ENCODE measurements at regions not wholly inside any gene's neighbourhood (a gene's known extent, or its start where the extent isn't known, plus 50 kb on each side); places are given as distances from the start of the nearest gene placed in this dataset.
"Not testable (repeated sequence)": the region's sequence is repeated elsewhere in the genome, so short reads cannot be mapped to it uniquely, and the experiment has no call there.

DNA sequence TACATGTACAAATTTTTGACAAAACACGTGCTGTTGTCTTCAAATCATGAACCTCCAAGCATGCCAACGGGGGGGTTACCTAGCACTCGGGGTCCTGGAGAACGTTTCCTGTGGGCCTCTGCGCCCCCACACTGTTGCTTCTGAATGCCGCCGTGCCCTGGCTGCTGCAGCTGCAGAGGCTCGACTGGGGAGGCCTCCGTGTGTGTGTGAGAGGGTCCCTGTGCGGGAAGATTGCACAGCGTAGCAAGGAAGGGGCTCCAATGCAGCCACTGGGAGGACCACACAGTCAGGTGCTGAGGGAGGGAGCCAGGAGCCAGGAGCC is 1322.2 kb downstream of the TBC1D22A start:
- no peak for DNase-seq (ENCODE audit: low spot score)

DNA sequence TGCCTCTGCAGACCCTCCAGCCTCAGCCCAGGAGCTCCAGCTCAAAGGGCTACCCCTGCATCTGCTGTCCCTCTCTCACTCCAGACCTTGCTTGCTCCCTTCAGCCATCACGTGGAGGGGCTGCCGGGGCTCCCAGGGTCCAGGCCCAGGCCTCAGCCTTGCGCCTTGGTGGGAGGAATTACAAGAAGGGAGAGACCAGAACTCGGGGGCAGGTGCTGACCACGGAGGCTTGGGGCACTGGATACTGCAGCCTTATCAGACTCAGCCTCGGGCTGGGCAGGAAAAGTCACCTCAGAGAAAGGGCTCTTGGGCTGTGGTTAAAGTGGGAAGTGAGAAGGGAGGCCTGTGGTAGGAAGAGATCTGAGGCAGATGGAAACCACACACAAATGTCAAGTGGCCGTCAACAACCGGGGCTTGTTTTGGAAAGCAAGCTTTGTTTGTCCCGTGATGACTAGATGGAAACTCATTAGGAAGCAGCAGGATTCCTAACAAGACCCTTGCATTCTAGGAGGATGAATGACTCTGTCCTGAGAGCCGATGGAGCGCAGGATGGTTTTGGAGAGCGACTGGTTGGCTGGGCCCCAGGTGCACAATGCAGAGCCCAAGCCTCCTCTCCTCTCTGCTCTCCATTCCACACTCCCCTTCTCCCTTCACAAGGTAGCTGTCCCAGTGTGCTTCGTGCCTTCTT is 1321.7 kb downstream of the TBC1D22A start:
- DNase-seq (ENCODE audit: low spot score) = no peak

DNA sequence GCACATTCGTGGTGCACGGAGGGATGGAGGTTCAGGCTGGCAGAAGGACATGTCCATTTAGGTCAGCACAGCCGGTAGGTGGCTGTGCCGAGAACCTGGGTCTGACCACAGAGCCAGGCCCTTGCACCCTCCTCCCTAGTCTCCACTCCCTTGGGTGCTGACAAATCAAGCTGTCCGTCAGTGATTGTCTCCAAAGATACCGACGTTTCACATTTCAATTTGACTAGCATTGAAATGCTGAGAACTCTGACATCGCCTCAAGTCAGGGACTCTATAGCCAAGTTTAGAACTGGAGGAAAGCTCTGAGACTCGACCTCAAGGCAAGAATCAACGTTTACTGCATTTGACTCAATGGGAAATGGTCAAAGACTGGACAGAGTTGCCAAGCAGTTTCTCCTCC is 1321.1 kb downstream of the TBC1D22A start:
- DNase-seq (ENCODE audit: low spot score) = no peak

DNA sequence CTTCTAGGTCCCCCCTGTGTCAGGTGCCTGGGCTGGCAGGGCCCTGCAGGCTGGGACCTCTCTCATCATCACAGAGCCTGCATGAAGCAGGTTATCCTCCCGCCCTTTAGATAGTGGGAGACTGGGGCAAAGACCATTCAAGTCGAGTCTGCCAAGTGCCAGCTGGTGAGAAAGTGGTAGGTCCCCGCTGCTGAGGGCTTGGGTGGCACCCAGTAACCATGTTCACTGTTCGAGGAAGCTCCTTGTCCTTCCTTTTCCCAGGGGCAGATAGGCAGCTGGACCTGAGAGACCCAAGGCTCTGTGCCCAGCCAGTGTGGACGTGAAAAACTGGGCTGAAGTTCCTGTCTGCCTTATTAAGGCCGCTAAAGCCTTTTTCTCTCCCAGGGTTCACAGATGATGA is 1319.8 kb downstream of the TBC1D22A start:
- DNase-seq (ENCODE audit: low spot score) = no peak

DNA sequence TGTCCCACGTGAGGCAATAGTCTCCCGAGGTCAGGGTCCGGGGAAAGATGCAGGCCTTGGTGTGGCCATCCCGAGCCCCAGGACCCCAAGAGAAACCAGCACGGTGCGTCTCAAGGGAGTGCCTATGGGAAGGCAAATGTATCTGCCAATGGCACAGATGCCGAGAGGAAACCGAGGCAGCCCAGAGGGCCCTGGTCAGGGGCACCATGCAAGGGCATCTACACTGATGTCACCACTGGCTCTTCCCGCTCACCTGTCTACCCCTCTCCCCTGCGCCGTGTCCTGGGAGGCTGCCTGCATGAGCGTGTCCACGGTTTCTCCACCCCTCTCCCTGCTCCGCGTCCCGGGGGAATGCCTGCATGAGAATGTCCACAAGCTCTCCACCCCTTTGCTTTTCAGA is 1318.8 kb downstream of the TBC1D22A start:
- no peak for DNase-seq (ENCODE audit: low spot score)

DNA sequence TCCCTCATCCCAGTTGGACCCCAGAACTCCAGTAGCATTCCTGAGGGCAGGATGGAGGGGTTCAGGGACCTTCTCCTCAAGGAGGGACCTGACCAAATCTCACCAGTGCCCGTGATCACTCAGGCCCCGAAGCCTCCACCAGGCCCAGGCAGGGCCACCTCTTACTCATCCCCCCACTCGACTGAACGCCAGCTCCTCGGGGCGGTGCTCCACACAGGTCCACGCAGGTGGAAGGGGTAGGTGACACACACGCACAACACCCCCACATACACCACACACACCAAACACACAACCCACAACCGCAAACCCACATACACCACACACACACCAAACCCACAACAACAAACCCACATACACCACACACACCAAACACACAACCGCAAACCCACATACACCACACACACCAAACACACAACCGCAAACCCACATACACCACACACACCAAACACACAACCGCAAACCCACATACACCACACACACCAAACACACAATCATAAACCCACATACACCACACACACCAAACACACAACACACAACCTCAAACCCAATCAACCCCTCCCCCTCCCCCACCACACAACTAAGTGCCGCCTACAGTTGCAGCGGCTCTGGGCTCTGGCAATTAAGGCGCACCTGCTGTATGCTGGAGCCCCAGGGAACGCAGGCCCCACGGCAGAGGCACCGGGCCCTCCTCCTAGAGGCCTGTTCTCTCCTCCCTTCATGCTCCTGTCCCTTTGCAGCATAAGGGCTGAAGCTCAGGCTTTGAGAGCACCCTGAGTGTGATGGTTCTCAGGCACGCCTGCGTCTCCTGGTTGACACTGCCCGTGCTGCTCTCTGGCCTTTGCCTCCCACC is 1318.1 kb downstream of the TBC1D22A start:
- DNase-seq (ENCODE audit: low spot score) = no peak

DNA sequence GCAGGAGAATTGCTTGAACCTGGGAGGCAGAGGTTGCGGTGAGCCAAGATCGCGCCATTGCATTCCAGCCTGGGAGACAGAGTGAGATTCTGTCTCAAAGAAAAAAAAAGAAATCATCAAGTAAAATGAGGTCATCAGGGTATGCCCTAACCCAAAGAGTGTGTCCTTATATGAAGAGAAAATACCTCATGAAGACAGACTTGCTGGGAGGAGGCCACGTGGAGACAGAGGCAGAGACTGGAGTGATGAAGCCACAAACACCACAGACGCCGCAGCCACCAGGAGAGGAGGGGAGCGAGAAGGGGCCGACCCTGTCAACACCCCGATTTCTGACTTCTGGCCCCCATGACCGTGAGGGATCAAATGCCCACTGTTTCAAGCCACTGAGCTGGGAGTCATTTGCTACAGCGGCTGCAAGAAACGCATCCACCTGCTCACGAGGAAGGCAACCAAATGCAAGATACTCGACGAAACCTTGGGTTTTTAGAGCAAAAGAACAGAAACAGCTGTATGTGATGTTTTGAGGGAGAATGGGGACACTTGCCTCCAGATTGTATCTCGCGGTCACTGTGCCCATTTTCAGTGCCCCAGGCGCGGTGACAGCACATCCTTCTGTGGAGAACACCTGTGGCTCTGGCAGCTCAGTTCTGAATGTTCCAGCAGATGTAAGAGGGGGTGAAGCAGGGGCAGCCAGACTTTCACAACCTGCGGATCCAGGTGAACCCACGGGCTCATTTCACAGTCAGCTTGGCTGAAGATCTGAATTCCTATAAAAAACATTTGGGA is 1317.2 kb downstream of the TBC1D22A start:
- DNase-seq (ENCODE audit: low spot score) = no peak

DNA sequence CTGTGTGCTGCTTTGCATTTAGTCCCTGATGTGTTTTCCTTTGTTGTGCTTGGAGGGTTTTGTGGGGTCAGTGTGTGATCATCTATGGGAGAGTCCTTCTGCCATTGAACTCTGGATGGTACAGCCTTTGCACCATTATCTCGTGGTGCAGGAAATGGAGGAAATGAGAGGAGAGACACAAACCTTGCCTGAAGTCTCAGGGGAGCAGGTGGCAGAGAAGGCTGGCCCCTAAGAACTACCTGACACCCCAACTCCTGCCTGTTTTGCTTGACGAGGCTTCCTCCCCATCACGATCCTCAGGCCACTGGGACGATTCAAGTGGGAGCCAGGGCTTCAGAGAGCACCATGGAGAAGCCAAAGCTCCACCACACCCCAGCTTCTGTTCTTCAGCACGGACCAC is 1316.4 kb downstream of the TBC1D22A start:
- no peak for DNase-seq (ENCODE audit: low spot score)

DNA sequence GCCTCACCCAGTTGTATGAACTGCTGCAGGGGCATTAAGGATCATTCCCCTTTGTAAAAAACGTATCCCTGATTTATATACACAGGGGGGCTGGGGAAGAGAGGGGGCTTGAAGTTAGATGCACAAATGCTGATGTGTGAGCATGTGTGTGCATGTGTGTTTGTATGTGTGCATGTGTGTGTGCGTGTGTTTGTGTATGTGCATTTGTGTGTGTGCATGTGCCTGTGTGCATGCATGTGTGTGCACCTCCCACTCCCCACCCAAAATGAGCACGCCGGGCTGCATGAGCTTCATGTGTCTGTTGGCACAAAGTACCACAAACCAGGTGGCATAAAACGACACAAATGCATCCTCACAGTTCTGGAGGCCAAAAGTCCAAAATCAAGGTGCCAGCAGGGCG is 1315.2 kb downstream of the TBC1D22A start:
- no peak for DNase-seq (ENCODE audit: low spot score)

DNA sequence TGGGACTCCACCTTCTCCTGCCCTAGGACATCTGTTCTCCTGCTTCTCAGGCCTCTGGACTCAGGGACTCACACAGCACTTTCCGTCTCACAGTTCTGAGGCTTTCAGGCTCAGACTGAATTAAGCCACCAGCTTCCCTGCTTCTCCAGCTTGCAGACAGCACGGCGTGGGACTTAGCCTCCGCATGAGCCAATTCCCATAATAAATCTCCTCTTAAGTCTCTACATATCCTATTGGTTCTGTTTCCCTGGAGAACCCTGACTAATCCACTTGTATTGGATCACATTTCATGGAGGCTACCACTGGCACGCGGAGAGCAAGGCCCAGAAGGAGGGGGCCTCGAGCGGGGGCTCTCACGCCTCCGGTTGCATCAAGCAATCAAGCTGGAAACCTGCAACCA is 1313.6 kb downstream of the TBC1D22A start:
- DNase-seq (ENCODE audit: low spot score) = no peak

DNA sequence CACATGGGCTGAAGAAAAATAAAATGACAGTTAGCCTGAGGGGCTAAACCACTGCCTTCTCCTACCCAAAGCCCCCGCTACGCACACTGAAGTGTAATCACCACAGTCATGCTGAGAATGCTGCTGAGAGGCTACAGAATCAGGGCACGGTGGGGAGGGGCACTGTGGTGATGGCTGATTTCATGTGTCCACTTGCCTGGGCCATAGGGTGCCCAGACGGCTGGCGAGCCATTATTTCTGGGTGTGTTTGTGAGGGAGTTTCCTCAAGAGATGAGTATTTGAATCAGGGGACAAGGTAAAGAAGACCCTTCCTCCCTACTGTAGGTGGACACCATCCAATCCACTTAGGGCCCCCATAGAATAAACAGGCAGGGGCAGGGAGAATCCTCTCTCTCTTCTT is 1313.2 kb downstream of the TBC1D22A start:
- no peak for DNase-seq (ENCODE audit: low spot score)

DNA sequence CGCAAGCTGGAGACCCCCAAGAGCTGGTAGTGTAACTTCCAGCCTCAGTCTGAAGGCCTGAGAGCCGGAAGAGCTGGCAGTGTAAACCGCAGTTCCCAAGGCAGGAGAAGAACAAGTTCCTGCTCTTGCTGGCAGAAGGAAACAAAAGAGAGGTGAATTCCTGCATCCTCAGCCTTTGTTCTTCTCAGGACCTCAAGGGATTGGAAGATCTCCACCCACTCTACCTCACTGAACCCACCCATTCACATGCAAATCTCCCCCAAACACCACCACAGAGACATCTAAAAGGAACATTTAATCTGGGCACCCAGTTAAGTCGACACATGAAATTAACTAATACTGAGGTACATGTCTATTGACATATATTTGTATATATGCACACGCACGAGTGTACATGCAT is 1310.3 kb downstream of the TBC1D22A start:
- no peak for DNase-seq (ENCODE audit: low spot score)

DNA sequence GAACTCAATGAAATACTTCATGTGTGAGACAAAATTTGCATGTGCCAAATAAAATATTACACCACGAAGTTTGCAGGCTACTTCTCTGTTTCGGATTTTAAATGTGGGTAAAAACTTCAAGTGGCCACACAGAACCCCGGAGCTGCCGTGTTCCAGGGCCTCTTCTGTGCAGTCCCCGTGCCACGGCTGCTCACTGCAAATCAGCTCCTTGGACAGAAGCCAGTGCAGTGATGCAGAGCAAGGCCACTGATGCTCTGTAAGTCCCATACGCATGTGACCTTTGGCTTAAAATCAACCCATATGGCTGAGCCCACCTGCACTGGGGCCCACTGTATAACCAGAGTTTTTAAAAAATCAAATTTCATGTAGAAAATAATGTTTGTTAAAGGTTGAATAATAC is 1309.4 kb downstream of the TBC1D22A start:
- DNase-seq (ENCODE audit: low spot score) = no peak

DNA sequence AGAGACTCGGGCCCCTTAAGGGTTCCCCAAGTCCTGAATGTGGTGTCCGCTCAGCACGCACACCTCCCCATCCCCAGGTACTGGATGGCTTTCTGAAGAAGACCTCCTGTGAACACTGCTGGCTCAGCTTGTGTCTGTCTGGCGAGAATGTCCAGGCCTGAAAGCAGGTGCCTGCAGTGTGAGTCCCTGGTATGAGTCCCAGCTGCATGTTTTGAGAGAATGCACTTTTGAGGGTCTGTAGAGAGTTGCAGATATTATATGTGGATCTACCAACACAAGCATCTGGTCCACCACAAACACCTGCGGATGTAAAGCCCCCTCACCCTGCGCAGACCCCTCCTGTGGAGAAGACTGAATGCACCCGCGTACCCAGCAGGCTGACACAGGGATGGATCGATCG is 1308.9 kb downstream of the TBC1D22A start:
- DNase-seq (ENCODE audit: low spot score) = no peak

DNA sequence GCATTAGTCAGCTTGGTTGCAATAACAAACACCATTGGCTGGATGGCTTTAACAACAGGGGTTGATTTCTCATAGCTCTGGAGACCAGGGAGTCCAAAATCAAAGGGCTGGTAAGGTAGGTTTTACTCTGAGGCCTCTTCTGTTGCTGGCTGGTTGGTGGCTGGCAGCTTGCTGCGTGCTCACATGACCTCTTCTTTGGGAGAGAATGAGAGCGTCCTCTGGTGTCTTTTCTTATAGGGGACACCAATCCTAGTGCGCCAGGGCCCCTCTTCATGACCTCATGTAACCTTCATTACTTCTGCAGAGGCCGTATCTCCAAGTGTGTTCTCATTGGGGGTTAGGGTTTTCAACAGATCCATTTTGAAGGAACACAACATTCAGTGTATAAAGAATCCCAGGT is 1308.3 kb downstream of the TBC1D22A start:
- no peak for DNase-seq (ENCODE audit: low spot score)

DNA sequence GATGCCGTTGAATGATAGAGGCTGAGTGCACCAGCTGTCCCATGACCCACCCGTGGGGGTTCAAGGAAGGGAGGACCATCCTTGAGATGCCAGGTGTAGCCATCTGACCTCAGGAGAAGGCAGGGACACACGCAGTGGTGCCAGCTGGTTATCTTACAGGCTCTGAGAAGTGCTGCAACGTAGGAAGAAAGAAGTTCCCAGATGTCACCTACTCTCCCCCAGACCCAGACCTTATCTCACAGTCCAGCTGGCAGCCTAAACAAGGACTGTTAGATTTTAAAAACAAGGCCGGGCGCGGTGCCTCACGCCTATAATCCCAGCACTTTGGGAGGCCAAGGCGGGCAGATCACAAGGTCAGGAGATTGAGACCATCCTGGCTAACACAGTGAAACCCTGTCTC is 1307.6 kb downstream of the TBC1D22A start:
- DNase-seq (ENCODE audit: low spot score) = no peak

DNA sequence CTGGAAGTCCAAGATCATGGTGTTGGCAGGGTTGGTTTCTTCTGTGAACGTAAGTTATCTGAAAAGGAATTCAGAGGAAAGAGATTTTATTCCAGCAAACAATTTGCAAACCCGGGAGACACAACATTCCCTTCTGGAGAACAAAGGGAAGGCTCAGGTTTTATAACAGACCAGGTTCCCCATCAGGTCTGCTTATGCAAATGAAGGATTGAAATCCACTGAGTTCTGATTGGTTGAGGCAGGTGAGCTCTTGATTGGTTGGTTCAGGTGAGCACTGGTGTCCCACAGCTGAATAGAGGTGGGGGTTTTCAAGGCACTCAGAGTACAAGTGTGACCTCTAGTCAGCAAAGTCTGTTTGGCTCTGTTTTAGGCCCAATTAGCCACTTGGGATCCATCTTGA is 1306.8 kb downstream of the TBC1D22A start:
- no peak for DNase-seq (ENCODE audit: low spot score)

DNA sequence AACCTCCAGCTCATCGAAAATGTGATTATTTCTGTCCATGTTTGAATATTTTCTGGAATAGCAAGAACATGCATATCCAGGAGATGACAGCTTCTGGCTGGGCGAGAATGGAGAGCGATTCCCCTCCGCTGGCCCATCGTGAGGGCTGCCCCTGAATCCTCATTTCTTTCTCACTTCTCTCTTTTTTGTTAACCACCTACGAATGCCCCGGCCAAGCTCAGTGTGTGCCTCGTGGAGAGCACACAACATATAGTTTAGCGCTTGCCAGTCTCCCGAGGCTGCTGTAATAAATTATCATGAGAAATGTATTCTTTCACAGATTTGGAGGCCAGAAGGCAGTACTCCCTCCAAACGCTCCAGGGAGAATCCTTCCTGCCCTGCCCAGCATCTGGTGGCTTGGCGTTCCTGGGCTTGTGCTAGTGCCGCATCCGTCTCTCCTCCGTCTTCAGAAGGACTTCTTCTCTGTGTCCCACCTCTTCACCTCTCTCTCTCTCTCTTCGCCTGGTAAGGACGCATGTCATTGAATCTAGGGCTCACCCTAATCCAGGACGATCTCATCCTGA is 1306.0 kb downstream of the TBC1D22A start:
- DNase-seq (ENCODE audit: low spot score) = no peak

DNA sequence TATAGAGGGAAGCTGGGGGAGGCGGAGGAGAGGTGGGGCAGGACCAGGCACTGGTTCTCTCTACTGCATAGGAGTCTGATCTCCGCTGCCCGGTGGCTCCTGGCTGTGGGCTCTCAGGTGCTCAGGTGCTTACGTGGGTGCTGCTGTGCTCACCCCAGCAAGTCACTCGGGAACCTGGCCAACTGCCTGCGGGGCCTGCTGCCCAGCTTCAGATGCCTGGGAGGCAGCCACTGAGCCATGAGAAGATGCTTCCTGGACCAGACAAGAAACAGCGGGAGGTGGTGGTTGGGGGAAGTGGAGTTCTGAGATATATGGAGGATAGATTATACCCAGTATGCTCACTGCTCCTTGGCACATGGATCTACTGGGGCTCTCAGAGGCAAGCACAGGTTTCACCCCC is 1303.4 kb downstream of the TBC1D22A start:
- no peak for DNase-seq (ENCODE audit: low spot score)

DNA sequence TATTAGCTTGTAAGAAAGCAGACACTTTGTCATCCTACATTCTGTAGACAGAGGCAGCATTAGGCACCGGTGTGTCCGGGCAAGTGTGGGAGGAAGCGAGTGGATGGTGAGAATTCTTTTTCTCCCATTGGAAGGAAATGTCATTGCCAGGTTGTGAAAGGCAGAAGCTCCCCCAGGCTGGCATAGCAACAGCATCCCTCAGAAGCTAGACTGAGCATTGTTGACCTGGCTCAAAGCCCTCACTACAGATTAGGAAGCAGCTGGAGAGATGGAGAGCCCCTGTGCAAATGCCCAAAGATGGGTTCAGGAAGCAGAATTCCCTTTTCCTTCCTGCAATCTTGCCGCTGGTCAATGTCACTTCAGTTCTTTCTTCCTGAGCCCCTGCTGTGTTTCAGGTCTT is 1299.3 kb downstream of the TBC1D22A start:
- no peak for DNase-seq (ENCODE audit: low spot score)

DNA sequence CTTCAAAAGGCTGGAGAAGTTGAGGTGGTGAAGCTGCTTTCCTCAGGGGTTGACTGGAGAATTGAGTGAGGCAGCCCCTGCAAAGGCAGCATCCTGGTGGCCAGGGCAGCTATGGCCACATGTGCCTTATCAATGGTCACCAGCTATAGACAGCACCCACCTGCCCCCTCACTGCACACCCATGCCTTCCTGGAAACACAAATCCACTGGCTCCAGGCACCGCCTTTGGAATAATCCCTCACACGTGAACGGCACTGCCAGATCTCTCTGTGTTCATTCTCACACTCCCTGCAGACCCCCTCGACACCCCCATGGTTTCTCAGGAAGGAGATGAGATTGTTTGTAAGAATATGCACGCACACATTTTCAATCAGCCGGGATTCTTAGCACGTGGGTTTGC is 1297.8 kb downstream of the TBC1D22A start:
- DNase-seq (ENCODE audit: low spot score) = no peak

DNA sequence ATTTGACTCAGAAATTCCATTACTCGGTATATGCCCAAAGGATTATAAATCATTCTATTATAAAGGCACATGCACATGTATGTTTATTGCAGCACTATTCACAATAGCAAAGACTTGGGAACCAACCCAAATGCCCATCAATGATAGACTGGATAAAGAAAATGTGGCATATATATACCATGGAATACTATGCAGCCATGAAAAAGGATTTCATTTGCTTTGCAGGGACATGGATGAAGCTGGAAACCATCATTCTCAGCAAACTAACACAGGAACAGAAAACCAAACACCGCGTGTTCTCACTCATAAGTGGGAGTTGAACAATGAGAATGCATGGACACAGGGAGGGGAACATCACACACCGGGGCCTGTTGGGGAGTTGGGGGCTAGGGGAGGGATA is 1297.1 kb downstream of the TBC1D22A start:
- DNase-seq (ENCODE audit: low spot score) = not testable (repeated sequence)
